HG02852 (cell line): ENCODE measurements at regions not wholly inside any gene's neighbourhood (a gene's known extent, or its start where the extent isn't known, plus 50 kb on each side); places are given as distances from the start of the nearest gene placed in this dataset.

Experiments used
- ATAC-seq: cut with Tn5 transposase; IDR thresholded peaks from one replicate; pipeline ENCODE4 v1.9.1; 2021; ENCODE audit warnings: mild to moderate bottlenecking, moderate library complexity; ENCODE audit not compliant: unreplicated experiment

- peak; percentile 56 for ATAC-seq
Measured at GRCh38 chr2:7281231-7282201, 364.3 kb downstream of the RNF144A start.

- no peak for ATAC-seq
Measured at GRCh38 chr2:7286120-7286519, 368.9 kb downstream of the RNF144A start.

GRCh38 chr2:7288484-7288883 is 371.3 kb downstream of the RNF144A start:
- no peak for ATAC-seq

GRCh38 chr2:7289697-7290096 is 372.5 kb downstream of the RNF144A start:
- no peak for ATAC-seq

- no peak for ATAC-seq
Measured at GRCh38 chr2:7292154-7292691, 375.0 kb downstream of the RNF144A start.

- ATAC-seq = no peak
Measured at GRCh38 chr2:7309582-7309981, 392.4 kb downstream of the RNF144A start.

- ATAC-seq = no peak
Measured at GRCh38 chr2:7324706-7325105, 407.5 kb downstream of the RNF144A start.

GRCh38 chr2:7325186-7325585 is 408.0 kb downstream of the RNF144A start:
- no peak for ATAC-seq

- ATAC-seq = no peak
Measured at GRCh38 chr2:7329465-7329864, 412.3 kb downstream of the RNF144A start.

- no peak for ATAC-seq
Measured at GRCh38 chr2:7333189-7333765, 416.1 kb downstream of the RNF144A start.

GRCh38 chr2:7333960-7334493 is 416.8 kb downstream of the RNF144A start:
- no peak for ATAC-seq

- ATAC-seq = no peak
Measured at GRCh38 chr2:7338961-7339360, 421.7 kb downstream of the RNF144A start.

GRCh38 chr2:7346336-7346735 is 429.1 kb downstream of the RNF144A start:
- no peak for ATAC-seq

GRCh38 chr2:7348761-7349160 is 431.5 kb downstream of the RNF144A start:
- no peak for ATAC-seq

GRCh38 chr2:7352191-7352590 is 435.0 kb downstream of the RNF144A start:
- ATAC-seq = no peak

GRCh38 chr2:7353571-7353970 is 436.4 kb downstream of the RNF144A start:
- no peak for ATAC-seq

GRCh38 chr2:7355781-7356180 is 438.6 kb downstream of the RNF144A start:
- no peak for ATAC-seq

GRCh38 chr2:7356909-7357584 is 439.8 kb downstream of the RNF144A start:
- no peak for ATAC-seq

GRCh38 chr2:7357993-7358392 is 440.8 kb downstream of the RNF144A start:
- ATAC-seq = no peak

- ATAC-seq = no peak
Measured at GRCh38 chr2:7358865-7359447, 441.7 kb downstream of the RNF144A start.

GRCh38 chr2:7363906-7364305 is 446.7 kb downstream of the RNF144A start:
- no peak for ATAC-seq
